GM19025 (cell line): ENCODE measurements at regions not wholly inside any gene's neighbourhood (a gene's known extent, or its start where the extent isn't known, plus 50 kb on each side); places are given as distances from the start of the nearest gene placed in this dataset.
"Not testable (repeated sequence)": the region's sequence is repeated elsewhere in the genome, so short reads cannot be mapped to it uniquely, and the experiment has no call there.

Experiments
- ATAC-seq: cut with Tn5 transposase; IDR thresholded peaks from one replicate; pipeline ENCODE4 v1.9.1; 2021; ENCODE audit warnings: mild to moderate bottlenecking, low read depth, moderate library complexity; ENCODE audit not compliant: unreplicated experiment

- not testable (repeated sequence) for ATAC-seq
Observed at GRCh38 chr6:57860481-57861315, 543.3 kb downstream of the PRIM2 start.

- ATAC-seq: not testable (repeated sequence)
Observed at GRCh38 chr6:57870083-57870482, 552.7 kb downstream of the PRIM2 start.

- not testable (repeated sequence) for ATAC-seq
Observed at GRCh38 chr6:57873424-57873823, 556.0 kb downstream of the PRIM2 start.

- not testable (repeated sequence) for ATAC-seq
Observed at GRCh38 chr6:57876659-57877058, 559.2 kb downstream of the PRIM2 start.

- not testable (repeated sequence) for ATAC-seq
Observed at GRCh38 chr6:57877729-57878128, 560.3 kb downstream of the PRIM2 start.

GRCh38 chr6:57878792-57879191, 561.4 kb downstream of the PRIM2 start:
- ATAC-seq: not testable (repeated sequence)

- peak; percentile 67 for ATAC-seq
Observed at GRCh38 chr6:57898850-57899249, 581.4 kb downstream of the PRIM2 start.

- not testable (repeated sequence) for ATAC-seq
Observed at GRCh38 chr6:57900687-57901399, 583.4 kb downstream of the PRIM2 start.

GRCh38 chr6:57901445-57901844, 584.0 kb downstream of the PRIM2 start:
- not testable (repeated sequence) for ATAC-seq

GRCh38 chr6:57904356-57904755, 586.9 kb downstream of the PRIM2 start:
- ATAC-seq: not testable (repeated sequence)

- ATAC-seq: not testable (repeated sequence)
Observed at GRCh38 chr6:57915300-57915699, 597.9 kb downstream of the PRIM2 start.

GRCh38 chr6:57942966-57943365, 625.5 kb downstream of the PRIM2 start:
- not testable (repeated sequence) for ATAC-seq

- not testable (repeated sequence) for ATAC-seq
Observed at GRCh38 chr6:57946084-57946768, 628.8 kb downstream of the PRIM2 start.

GRCh38 chr6:57946769-57947091, 629.3 kb downstream of the PRIM2 start:
- ATAC-seq: not testable (repeated sequence)

GRCh38 chr6:57948481-57948880, 631.1 kb downstream of the PRIM2 start:
- not testable (repeated sequence) for ATAC-seq

- ATAC-seq: not testable (repeated sequence)
Observed at GRCh38 chr6:57950430-57950829, 633.0 kb downstream of the PRIM2 start.

- ATAC-seq: not testable (repeated sequence)
Observed at GRCh38 chr6:57966757-57967156, 649.3 kb downstream of the PRIM2 start.

- not testable (repeated sequence) for ATAC-seq
Observed at GRCh38 chr6:57971956-57972355, 654.5 kb downstream of the PRIM2 start.

- ATAC-seq: no peak
Observed at GRCh38 chr6:57974653-57975052, 657.2 kb downstream of the PRIM2 start.

GRCh38 chr6:57975127-57975526, 657.7 kb downstream of the PRIM2 start:
- not testable (repeated sequence) for ATAC-seq

- not testable (repeated sequence) for ATAC-seq
Observed at GRCh38 chr6:57976371-57976770, 658.9 kb downstream of the PRIM2 start.
